ENCODE measurements at regions not wholly inside any gene's neighbourhood (a gene's known extent, or its start where the extent isn't known, plus 50 kb on each side); places are given as distances from the start of the nearest gene placed in this dataset.
A peak's percentile ranks its signal among the peaks of the same experiment; 100 is the strongest.
"Not testable (repeated sequence)": the region's sequence is repeated elsewhere in the genome, so short reads cannot be mapped to it uniquely, and the experiment has no call there.

GRCh38 chr20:6407163-6407562 lies 284.3 kb upstream of the FERMT1 start:
- DNase-seq = no peak

GRCh38 chr20:6401893-6402557 lies 279.2 kb upstream of the FERMT1 start:
- peak; percentile 20 for DNase-seq

DNA sequence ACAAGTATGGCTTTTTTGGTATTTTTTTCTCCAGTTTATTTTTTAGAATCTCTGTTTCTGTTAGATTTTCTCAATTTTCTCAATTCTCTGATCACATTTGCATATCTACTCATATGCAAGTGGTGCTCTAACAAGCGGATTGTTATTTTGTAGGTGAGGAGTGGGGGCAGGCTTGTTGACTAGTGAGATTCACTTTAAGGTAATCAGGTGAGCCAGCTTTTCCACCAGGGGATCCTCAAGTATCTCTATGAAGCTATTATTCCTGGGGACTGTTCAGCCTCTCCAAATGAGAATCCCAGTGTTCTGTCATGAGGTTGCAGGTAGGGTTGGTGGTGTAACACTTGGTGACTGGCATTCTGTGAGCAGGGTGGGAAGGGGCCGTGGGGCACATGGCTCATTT lies 274.3 kb upstream of the FERMT1 start:
- DNase-seq = no peak

DNA sequence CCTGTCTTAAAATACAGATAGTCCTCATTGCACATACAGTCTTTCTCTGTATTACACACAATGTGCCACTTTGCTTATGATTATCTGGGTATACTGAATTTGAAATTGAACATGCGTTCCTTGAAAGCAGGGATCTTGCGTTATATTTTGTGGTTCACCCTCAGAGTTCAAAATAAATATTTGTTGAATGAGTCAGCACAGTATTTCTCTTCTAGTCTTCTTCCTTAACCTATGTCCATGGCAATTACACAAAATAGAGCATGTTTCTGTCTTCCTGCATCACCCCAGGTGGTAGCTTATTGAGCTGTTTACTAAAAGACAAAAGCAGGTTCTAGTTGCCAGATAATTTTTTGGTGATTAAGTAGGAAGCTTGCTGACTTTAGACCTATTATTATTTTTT lies 272.9 kb upstream of the FERMT1 start:
- no peak for DNase-seq

DNA sequence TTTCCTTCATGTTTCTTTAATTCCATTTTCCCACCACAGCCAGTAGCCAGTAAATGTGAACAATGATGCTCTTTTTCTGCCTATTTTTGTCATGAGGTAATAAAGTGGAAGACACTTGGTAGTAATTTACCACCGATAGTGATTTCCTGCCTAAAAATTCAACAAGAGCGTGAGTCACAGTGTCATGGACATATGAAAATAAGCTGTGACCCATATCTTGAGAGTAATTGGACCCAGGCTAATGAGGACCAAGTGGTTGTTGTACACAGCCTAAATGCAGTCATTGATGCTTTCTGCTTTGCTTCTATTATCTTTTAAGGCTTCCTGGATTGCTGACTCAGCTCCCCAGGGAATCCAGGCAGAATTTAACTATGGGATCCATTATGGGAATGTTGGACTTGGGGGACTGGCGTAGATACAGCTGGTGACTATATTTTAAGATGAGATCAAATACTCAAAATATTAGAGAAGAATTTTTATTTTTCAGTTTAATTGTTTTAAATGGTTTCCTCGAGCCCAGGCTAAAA lies 265.9 kb upstream of the FERMT1 start:
- no peak for DNase-seq

DNA sequence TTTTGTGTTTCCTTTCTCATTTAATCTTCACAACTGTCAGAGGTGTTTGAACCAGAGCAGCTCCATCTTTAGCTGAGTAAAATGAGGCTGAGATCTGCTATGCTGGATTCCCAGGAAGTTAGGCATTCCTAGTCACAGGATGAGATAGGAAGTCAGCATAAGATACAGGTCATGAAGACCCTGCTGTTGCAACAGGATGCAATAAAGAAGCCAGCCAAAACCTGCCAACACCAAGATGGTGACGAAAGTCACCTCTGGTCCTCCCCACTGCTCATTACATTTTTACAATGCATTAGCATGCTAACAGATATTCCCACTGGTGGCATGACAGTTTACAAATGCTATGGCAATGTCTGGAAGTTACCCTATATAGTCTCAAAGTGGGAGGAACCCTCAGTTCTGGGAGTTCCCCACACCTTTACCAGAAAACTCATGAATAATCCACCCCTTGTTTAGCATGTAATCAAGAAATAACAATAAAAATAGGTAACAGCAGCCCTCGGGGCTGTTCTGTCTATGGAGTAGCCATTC lies 262.2 kb upstream of the FERMT1 start:
- DNase-seq = no peak

GRCh38 chr20:6384380-6384779 lies 261.6 kb upstream of the FERMT1 start:
- DNase-seq = no peak

DNA sequence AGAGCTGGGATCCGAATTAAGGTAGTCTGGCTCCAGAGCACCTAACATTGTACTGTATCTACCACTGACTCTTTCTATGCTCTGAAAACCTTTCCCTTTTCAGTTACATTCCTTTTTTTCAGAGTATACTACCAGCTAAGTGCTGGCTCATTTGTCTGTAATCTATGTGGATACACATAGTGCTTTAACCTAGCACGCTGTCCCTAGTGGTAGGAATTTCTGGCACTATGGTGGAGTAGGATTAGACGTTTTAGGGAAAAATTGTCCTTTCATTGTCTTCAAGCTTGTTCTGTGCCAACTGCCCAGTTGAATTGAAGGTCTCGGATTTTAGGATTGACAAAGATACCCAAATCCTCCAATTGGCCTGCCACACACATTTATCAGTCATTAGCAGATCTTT lies 259.1 kb upstream of the FERMT1 start:
- DNase-seq = no peak

GRCh38 chr20:6362245-6362644 lies 239.4 kb upstream of the FERMT1 start:
- no peak for DNase-seq

DNA sequence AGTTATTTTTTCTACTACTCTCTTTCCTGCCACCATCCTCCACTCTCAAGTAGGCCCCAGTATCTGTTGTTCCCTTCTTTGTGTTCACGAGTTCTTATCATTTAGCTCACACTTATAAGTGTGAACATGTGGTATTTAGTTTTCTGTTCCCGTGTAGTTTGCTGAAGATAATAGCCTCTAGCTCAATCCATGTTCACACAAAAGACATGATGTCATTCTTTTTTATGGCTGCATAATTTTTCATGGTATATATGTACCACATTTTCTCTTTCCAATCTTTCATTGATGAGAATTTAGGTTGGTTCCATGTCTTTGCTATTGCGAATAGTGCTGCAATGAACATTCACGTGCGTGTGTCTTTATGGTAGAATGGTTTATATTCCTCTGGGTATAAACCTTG lies 237.9 kb upstream of the FERMT1 start:
- DNase-seq = no peak

- DNase-seq = no peak
These were observed 233.1 kb upstream of the FERMT1 start for GRCh38 chr20:6355754-6356451.

DNA sequence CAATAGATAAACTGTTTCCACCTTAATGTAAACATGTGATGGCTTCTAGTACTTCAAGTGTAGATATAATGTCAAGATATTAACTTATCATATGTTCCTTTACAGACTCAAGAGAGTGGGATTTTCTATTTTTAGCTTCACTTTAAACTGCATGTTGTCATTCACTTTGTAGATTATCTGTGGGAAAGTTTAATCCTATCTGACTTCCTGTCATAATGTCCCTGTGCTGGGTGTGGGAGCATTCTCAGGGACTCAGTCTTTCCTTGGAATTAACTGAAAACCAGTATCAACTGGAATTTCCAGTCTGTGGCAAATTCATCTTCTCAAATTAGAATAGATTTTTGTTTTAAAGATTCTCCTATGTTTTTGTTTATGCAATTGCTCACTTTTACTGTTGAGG lies 226.1 kb upstream of the FERMT1 start:
- no peak for DNase-seq

GRCh38 chr20:6347916-6348315 lies 225.1 kb upstream of the FERMT1 start:
- DNase-seq = no peak

DNA sequence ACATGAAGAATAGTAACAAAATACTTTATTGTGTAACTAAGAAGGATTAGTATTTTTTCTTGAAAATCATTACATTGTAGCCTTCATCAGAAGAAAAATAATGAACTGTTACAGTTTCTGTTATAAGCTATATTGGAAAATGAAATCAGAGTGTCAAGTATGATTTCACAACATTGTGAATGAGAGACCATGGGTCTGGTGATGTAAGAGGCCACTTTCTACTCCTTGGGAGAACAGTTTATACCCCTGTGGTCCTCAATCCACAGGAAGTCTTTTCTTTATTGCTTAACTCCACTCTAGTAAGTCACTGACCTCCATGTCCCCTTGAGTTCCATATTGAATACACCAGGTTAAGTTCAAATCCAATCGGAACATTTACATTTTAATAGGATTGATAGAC lies 218.7 kb upstream of the FERMT1 start:
- DNase-seq = no peak

GRCh38 chr20:6339176-6339575 lies 216.3 kb upstream of the FERMT1 start:
- DNase-seq = no peak

DNA sequence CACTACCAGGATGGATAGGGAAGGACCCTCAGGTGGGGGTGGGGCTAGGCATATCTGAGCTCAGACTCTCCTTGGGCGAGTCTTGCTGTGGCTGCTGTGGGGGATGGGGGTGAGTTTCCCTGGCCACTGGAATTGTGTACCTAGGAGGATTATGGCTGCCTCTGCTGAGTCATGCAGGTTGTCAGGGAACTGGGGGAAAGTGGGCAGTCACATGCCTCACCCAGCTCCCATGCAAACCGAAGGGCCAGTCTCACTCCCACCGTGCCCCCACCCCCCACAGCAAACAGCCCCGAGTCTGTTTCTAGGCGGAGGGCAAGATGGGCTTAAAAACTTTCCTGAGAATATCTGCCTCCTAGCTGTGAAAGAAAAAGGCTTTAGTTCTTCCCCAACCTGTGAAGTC lies 210.3 kb upstream of the FERMT1 start:
- DNase-seq = no peak

DNA sequence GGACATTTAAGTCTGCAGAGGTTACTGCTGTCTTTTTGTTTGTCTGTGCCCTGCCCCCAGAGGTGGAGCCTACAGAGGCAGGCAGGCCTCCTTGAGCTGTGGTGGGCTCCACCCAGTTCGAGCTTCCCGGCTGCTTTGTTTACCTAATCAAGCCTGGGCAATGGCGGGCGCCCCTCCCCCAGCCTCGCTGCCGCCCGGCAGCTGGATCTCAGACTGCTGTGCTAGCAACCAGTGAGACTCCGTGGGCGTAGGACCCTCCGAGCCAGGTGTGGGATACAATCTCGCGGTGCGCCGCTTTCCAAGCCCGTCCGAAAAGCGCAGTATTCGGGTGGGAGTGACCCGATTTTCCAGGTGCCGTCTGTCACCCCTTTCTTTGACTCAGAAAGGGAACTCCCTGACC lies 198.4 kb upstream of the FERMT1 start:
- DNase-seq = not testable (repeated sequence)

GRCh38 chr20:6311841-6312655 lies 189.2 kb upstream of the FERMT1 start:
- no peak for DNase-seq

- DNase-seq = no peak
These were observed 188.3 kb upstream of the FERMT1 start for GRCh38 chr20:6311097-6311496.

GRCh38 chr20:6305536-6305935 lies 182.7 kb upstream of the FERMT1 start:
- DNase-seq = no peak

GRCh38 chr20:6302041-6302440 lies 179.2 kb upstream of the FERMT1 start:
- no peak for DNase-seq

DNA sequence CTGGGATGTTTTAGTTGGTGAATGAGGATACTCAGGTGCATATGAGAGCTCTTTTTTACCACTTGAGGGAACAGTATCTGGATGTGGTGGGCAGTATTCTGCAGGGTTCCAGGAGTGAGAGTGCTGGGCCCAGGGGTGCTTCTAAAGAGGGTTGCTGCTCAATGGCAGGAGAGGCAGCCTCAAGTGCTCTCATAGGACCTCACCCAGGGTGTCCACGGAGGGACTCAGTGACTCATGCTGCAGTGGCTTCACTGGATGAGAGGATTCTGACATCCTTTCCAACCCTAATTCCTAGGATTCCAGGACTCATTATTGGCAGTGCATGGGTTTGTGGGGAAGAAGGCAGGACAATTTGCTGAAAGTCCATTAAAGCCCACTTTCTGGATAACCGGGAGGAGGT lies 176.6 kb upstream of the FERMT1 start:
- no peak for DNase-seq

GRCh38 chr20:6298049-6298448 lies 175.2 kb upstream of the FERMT1 start:
- no peak for DNase-seq

DNA sequence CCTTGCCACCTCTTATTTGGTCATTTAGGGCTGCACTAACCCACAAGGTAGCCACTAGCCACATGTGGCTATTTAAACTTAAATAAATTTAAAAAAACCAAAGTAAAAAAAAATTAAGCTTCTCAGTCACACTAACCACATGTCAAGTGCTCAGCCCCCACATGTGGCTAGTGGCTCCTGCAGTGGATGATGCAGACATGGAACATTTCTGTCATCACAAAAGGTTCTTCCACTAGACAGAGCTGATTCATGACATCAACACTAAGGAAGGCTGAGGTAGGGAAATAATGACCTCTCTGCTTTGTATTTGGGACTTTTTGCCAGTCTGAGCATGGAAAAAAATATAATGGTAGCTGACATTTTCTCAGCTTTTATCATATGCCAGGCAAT lies 173.0 kb upstream of the FERMT1 start:
- DNase-seq = no peak

Measured in femur (tissue), 1 donor.